KMS-11 (cell line): ENCODE measurements at regions not wholly inside any gene's neighbourhood (a gene's known extent, or its start where the extent isn't known, plus 50 kb on each side); places are given as distances from the start of the nearest gene placed in this dataset.

Experiments
- H2AFZ ChIP-seq: fragments of 200-600 bp; sonication (generic); 2 replicates; pipeline ENCODE4 v1.6.1; 2016; ENCODE audit warnings: antibody characterized with exemption, mixed run types, low read depth
- H3K27ac ChIP-seq: fragments of 200-600 bp; sonication (generic); 2 replicates; pipeline ENCODE4 v1.6.1; 2016; ENCODE audit warnings: mild to moderate bottlenecking, mixed run types
- H3K27me3 ChIP-seq: fragments of 200-600 bp; sonication (generic); 2 replicates; pipeline ENCODE4 v1.6.1; 2017; ENCODE audit warnings: mild to moderate bottlenecking, low read depth, mixed run types, moderate library complexity; ENCODE audit not compliant: insufficient read depth
- H3K36me3 ChIP-seq: fragments of 200-600 bp; sonication (generic); 2 replicates; pipeline ENCODE4 v1.6.1; 2017; ENCODE audit warnings: mild to moderate bottlenecking, mixed run types; ENCODE audit not compliant: insufficient read depth
- H3K4me1 ChIP-seq: fragments of 200-600 bp; sonication (generic); 2 replicates; pipeline ENCODE4 v1.6.1; 2016; ENCODE audit warnings: mild to moderate bottlenecking, low read depth, mixed run types; ENCODE audit not compliant: poor library complexity, severe bottlenecking
- H3K4me2 ChIP-seq: fragments of 200-600 bp; sonication (generic); 2 replicates; pipeline ENCODE4 v1.7.0; 2016; ENCODE audit warnings: mild to moderate bottlenecking, mixed run types
- H3K4me3 ChIP-seq: fragments of 200-600 bp; sonication (generic); IDR thresholded peaks from 2 replicates; pipeline ENCODE4 v1.6.1; 2017; ENCODE audit warnings: low read depth, low read length, mixed read lengths; ENCODE audit not compliant: insufficient read depth
- H3K79me2 ChIP-seq: fragments of 200-600 bp; sonication (generic); 2 replicates; pipeline ENCODE4 v1.6.1; 2016; ENCODE audit warnings: low read depth, mixed run types; ENCODE audit not compliant: insufficient read depth
- H3K9ac ChIP-seq: fragments of 200-600 bp; sonication (generic); 2 replicates; pipeline ENCODE4 v1.6.1; 2016; ENCODE audit warnings: mild to moderate bottlenecking, mixed run types
- H4K20me1 ChIP-seq: fragments of 200-600 bp; sonication (generic); 2 replicates; pipeline ENCODE4 v1.6.1; 2016; ENCODE audit warnings: mild to moderate bottlenecking, mixed run types; ENCODE audit not compliant: insufficient read depth
- CTCF ChIP-seq: fragments of 200-600 bp; sonication (generic); conservative IDR thresholded peaks from 2 replicates; pipeline ENCODE4 v1.6.1; 2017; ENCODE audit warnings: low read depth, mild to moderate bottlenecking, antibody characterized with exemption, low read length, moderate library complexity, mixed read lengths

DNA sequence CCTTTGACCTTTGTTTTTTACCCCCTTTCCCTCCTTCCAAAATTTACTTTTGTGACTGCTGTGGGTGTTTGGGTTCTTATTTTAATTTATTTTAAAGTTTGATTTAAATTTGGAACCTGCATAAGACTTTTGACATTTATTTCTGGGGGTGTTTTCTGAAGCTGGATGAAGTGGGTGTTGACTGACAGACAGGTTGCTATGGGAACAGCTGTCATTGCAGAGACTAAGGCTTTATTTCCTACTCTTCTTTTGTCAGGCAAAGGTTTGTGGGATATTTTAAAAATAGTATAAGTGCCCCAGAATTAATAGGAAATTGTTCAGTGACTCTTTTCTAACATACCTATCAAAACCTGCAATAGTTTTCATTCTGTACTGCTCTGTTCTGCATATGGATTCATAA, 290.8 kb upstream of the ESRRG start:
- Histone ChIP-seq H3K36me3 (no peaks in the 10 kb centered on the region), H4K20me1 (no peaks in the 10 kb centered on the region), H3K4me1 (no peaks in the 10 kb centered on the region), H3K27me3 (no peaks in the 10 kb centered on the region), H3K4me2 (no peak overlapping the region), H3K27ac (no peak overlapping the region), H2AFZ (no peak overlapping the region), H3K79me2 (no peaks in the 10 kb centered on the region), H3K4me3 (no peak overlapping the region), H3K9ac (no peak overlapping the region)
- no peak for TF ChIP-seq CTCF

DNA sequence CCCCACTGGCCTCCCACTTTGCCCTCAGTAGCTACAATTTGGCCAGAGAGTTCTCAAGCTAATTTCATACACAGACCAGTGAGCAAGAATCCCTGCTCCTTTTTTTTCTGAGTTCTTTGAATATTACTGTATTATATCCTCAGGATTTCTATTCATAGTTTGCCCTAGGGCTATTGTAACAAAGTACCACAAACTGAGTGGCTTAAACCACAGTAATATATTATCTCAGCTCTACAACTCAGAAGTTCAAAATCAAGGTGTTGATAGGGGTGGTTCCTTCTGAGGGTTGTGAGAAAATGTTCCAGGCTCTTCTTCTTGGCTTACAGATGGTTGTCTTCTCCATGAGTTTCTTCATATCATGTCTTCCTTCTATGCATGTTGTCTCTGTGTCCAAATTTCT, 289.4 kb upstream of the ESRRG start:
- no peaks in the 10 kb centered on the region for H3K4me1 ChIP-seq
- H3K9ac ChIP-seq = no peak overlapping the region
- no peaks in the 10 kb centered on the region for H3K27me3 ChIP-seq
- H4K20me1 ChIP-seq = no peaks in the 10 kb centered on the region
- no peak overlapping the region for H3K4me2 ChIP-seq
- TF ChIP-seq CTCF = no peak
- H3K4me3 ChIP-seq = no peak overlapping the region
- H3K36me3 ChIP-seq = no peaks in the 10 kb centered on the region
- H3K27ac ChIP-seq = no peak overlapping the region
- H3K79me2 ChIP-seq = no peaks in the 10 kb centered on the region
- no peak overlapping the region for H2AFZ ChIP-seq

GRCh38 chr1:217011097-217011496, 287.9 kb upstream of the ESRRG start:
- no peak overlapping the region for H3K4me2 ChIP-seq
- no peak overlapping the region for H3K27ac ChIP-seq
- H3K4me3 ChIP-seq = no peak overlapping the region
- H3K9ac ChIP-seq = no peak overlapping the region
- H4K20me1 ChIP-seq = no peaks in the 10 kb centered on the region
- no peaks in the 10 kb centered on the region for H3K4me1 ChIP-seq
- TF ChIP-seq CTCF = no peak
- H3K79me2 ChIP-seq = no peaks in the 10 kb centered on the region
- H3K36me3 ChIP-seq = no peaks in the 10 kb centered on the region
- H3K27me3 ChIP-seq = no peaks in the 10 kb centered on the region
- H2AFZ ChIP-seq = no peak overlapping the region

- H3K4me3 ChIP-seq = no peak overlapping the region
- H3K4me2 ChIP-seq = no peak overlapping the region
- H2AFZ ChIP-seq = no peak overlapping the region
- H3K36me3 ChIP-seq = no peaks in the 10 kb centered on the region
- no peak for TF ChIP-seq CTCF
- no peak overlapping the region for H3K27ac ChIP-seq
- no peaks in the 10 kb centered on the region for H3K27me3 ChIP-seq
- H3K79me2 ChIP-seq = no peaks in the 10 kb centered on the region
- H3K4me1 ChIP-seq = peaks cover 6% of the 10 kb centered on the region
- no peaks in the 10 kb centered on the region for H4K20me1 ChIP-seq
- H3K9ac ChIP-seq = no peak overlapping the region
Observed at GRCh38 chr1:217010253-217010652, 287.0 kb upstream of the ESRRG start.

DNA sequence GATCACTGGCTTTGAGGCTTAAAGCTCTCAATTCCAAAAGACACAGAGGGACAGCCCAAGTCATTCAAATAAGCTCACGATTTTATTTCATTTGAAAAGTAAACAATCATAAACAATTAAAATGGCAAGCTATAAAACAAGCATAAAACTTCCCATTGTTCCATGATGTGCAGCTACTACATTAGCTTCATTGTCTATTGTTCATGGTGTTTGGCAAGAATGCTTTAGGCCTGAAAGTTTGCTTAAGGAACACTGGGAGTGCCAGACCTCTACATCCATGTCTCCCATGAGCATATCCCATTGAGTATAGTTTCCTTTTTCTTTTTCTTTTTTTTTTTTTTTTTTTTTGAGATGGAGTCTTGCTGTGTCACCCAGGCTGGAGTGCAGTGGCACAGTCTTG, 286.1 kb upstream of the ESRRG start:
- TF ChIP-seq CTCF = no peak
- Histone ChIP-seq H3K36me3 (no peaks in the 10 kb centered on the region), H2AFZ (no peak overlapping the region), H3K4me3 (no peak overlapping the region), H3K4me2 (no peak overlapping the region), H3K27ac (no peak overlapping the region), H3K27me3 (no peaks in the 10 kb centered on the region), H3K9ac (no peak overlapping the region), H4K20me1 (no peaks in the 10 kb centered on the region), H3K79me2 (no peaks in the 10 kb centered on the region), H3K4me1 (peaks cover 15% of the 10 kb centered on the region)
